GM12878 (cell line): ENCODE measurements at regions not wholly inside any gene's neighbourhood (a gene's known extent, or its start where the extent isn't known, plus 50 kb on each side); places are given as distances from the start of the nearest gene placed in this dataset.

Source experiments
- ATAC-seq: fragments of 200-7000 bp; cut with Tn5 transposase; 3 replicates; pipeline ENCODE4 v1.9.1; 2020; ENCODE audit warnings: mild to moderate bottlenecking, moderate library complexity
- BruUV-seq: library from RNA; stranded (reverse); fragments of 400-500 nt; replicated peaks from 2 replicates; lab custom pipeline; 2021; lab: Mats Ljungman, UMichigan
- CTCF ChIA-PET: fragments of 300-600 bp; sonication (Branson Sonifier 250); formaldehyde crosslinking; extraction: SDS; loops from one replicate; lab custom pipeline; 2021; ENCODE audit warnings: inconsistent platforms; lab: Yijun Ruan, JAX
- POLR2A ChIA-PET: fragments of 350-600 bp; formaldehyde crosslinking; extraction: SDS; loops from one replicate; lab custom pipeline; 2021; ENCODE audit warnings: inconsistent platforms; lab: Charles Lee
- RAD21 ChIA-PET: fragments of 300-600 bp; sonication (Branson Sonifier 250); formaldehyde crosslinking; loops from one replicate; lab custom pipeline; 2023; ENCODE audit warnings: antibody characterized with exemption; ENCODE audit not compliant: unreplicated experiment; lab: Charles Lee
- SMC1A ChIA-PET: fragments of 300-600 bp; sonication (Branson Sonifier 250); formaldehyde crosslinking; loops from one replicate; lab custom pipeline; 2023; ENCODE audit not compliant: unreplicated experiment, uncharacterized antibody; lab: Charles Lee
- DNase-seq: peaks from one replicate; pipeline ENCODE4 v3.0.0-alpha.2; 2011; ENCODE audit warnings: low read depth, low spot score
- FAIRE-seq: peaks from 3 replicates; lab custom pipeline; 2011; peaks lifted over from hg19 to GRCh38; lab: Jason Lieb, UNC
- H2AFZ ChIP-seq: 2 replicates; pipeline ENCODE4 v1.6.0; 2011; ENCODE audit warnings: low read depth, low read length, control low read depth; ENCODE audit not compliant: control insufficient read depth
- H3K27ac ChIP-seq: 2 replicates; pipeline ENCODE4 v1.5.1; 2011; ENCODE audit warnings: control low read depth; ENCODE audit not compliant: control insufficient read depth, insufficient read depth
- H3K27me3 ChIP-seq, 2 experiments: replicated peaks in 1 of 2; 2 replicates each; pipeline versions ENCODE4 v1.6.0 to v1.6.1; 2011; ENCODE audit warnings: low read length in 1 of 2; ENCODE audit not compliant: control insufficient read depth in 2 of 2, insufficient read depth in 2 of 2
- H3K36me3 ChIP-seq, 2 experiments: 2 replicates each; pipeline ENCODE4 v1.5.1; 2011; ENCODE audit warnings: low read length in 1 of 2; ENCODE audit not compliant: control insufficient read depth in 2 of 2, insufficient read depth in 2 of 2
- H3K4me1 ChIP-seq: 2 replicates; pipeline ENCODE4 v1.6.1; 2011; ENCODE audit warnings: mild to moderate bottlenecking, low read length, moderate library complexity, mixed read lengths; ENCODE audit not compliant: control insufficient read depth, insufficient read depth
- H3K4me2 ChIP-seq: 2 replicates; pipeline ENCODE4 v1.6.0; 2011; ENCODE audit warnings: control low read depth; ENCODE audit not compliant: control insufficient read depth, insufficient read depth
- H3K4me3 ChIP-seq: fragments of 200-600 bp; sonication (generic); 2 replicates; pipeline ENCODE4 v1.5.1; 2016
- H3K79me2 ChIP-seq: 2 replicates; pipeline ENCODE4 v1.6.0; 2011; ENCODE audit warnings: low read length; ENCODE audit not compliant: control insufficient read depth, insufficient read depth
- H3K9ac ChIP-seq: 2 replicates; pipeline ENCODE4 v1.8.0; 2011; ENCODE audit warnings: low read length, control low read depth, mixed read lengths; ENCODE audit not compliant: control insufficient read depth, insufficient read depth
- H3K9me3 ChIP-seq: replicated peaks from 3 replicates; pipeline ENCODE4 v1.5.1; 2011; ENCODE audit warnings: mild to moderate bottlenecking, low read length; ENCODE audit not compliant: control insufficient read depth, insufficient read depth
- H4K20me1 ChIP-seq: 2 replicates; pipeline ENCODE4 v1.6.0; 2011; ENCODE audit not compliant: control insufficient read depth, insufficient read depth
- BRCA1 ChIP-seq: IDR thresholded peaks from 2 replicates; pipeline ENCODE4 v1.6.1; 2011; ENCODE audit warnings: low read depth, low read length, improper control_type of control experiment
- CHD1 ChIP-seq: IDR thresholded peaks from 2 replicates; pipeline ENCODE4 v1.6.1; 2012; ENCODE audit warnings: low read depth, low read length, improper control_type of control experiment
- EGR1 ChIP-seq, 2 experiments: IDR thresholded peaks; 1 replicate in 1 of 2; 2 replicates in 1 of 2; pipeline ENCODE4 v1.6.1; 2011 to 2012; ENCODE audit warnings: low read depth in 2 of 2, low read length in 2 of 2, borderline replicate concordance in 1 of 2, mild to moderate bottlenecking in 1 of 2, moderate library complexity in 1 of 2
- MLLT1 ChIP-seq: fragments of 450-650 bp; IDR thresholded peaks from 2 replicates; pipeline ENCODE4 v1.6.1; 2016; ENCODE audit warnings: mild to moderate bottlenecking
- NBN ChIP-seq: fragments of 450-650 bp; IDR thresholded peaks from 2 replicates; pipeline ENCODE4 v1.6.1; 2016
- PKNOX1 ChIP-seq: fragments of 450-650 bp; IDR thresholded peaks from 2 replicates; pipeline ENCODE4 v1.6.1; 2016; ENCODE audit warnings: mild to moderate bottlenecking
- PML ChIP-seq: IDR thresholded peaks from 2 replicates; pipeline ENCODE4 v1.6.1; 2012; ENCODE audit warnings: low read length, inconsistent platforms
- PRDM15 ChIP-seq: fragments of 450-650 bp; formaldehyde crosslinking; IDR thresholded peaks from 2 replicates; pipeline ENCODE4 v1.4.0; 2020; ENCODE audit warnings: mild to moderate bottlenecking, moderate library complexity
- RUNX3 ChIP-seq: IDR thresholded peaks from 2 replicates; pipeline ENCODE4 v1.6.1; 2012; ENCODE audit warnings: low read length, inconsistent platforms
- ZZZ3 ChIP-seq: IDR thresholded peaks from 2 replicates; pipeline ENCODE4 v1.6.1; 2011; ENCODE audit warnings: low read depth; ENCODE audit not compliant: control insufficient read depth, insufficient read length
- WGBS: methylation state at CpG from one replicate; pipeline ENCODE4 v1.1.6; 2016; ENCODE audit warnings: low lambda C conversion rate; ENCODE audit not compliant: insufficient replicate concordance, insufficient coverage; ENCODE audit errors: missing lambda C conversion rate; 5-methylcytosine and 5-hydroxymethylcytosine counted together
- in situ Hi-C: fragments of 300-500 bp; cut with MboI; formaldehyde crosslinking; loops from 9 replicates; pipeline ENCODE4 v1.14.3; 2018; ENCODE audit warnings: mixed read lengths
- intact Hi-C: fragments of 100-400 bp; cut with micrococcal nuclease; formaldehyde crosslinking; loops from one replicate; pipeline ENCODE4 v1.14.2; 2022; ENCODE audit not compliant: unreplicated experiment

GRCh38 chr10:62589689-62590088 lies 214.8 kb upstream of the ADO start:
- ChIA-PET RAD21 (interaction anchor here (1.3 to 1.9 kb wide), 4 partner anchors 63 to 571 kb away, joined by 3 to 5 read pairs (median 4); no protein-coding TSS in a partner anchor), POLR2A (no interaction called here), CTCF (interaction anchor here (1.0 to 3.0 kb wide), 6 partner anchors 12 to 567 kb away, joined by 4 to 19 read pairs (median 6); no protein-coding TSS in a partner anchor), SMC1A (interaction anchor here (0.9 to 2.7 kb wide), 7 partner anchors 10 to 494 kb away, joined by 3 to 11 read pairs (median 4); no protein-coding TSS in a partner anchor)
- Histone ChIP-seq H3K9me3 (no peaks in the 10 kb centered on the region; the same call in 2 of the 3 replicates), H3K9ac (no peak overlapping the region), H3K79me2 (no peaks in the 10 kb centered on the region), H3K4me3 (no peak overlapping the region), H2AFZ (no peak overlapping the region), H4K20me1 (no peaks in the 10 kb centered on the region), H3K27ac (no peak overlapping the region), H3K4me1 (peaks cover 7% of the 10 kb centered on the region), H3K36me3 (no peaks in the 10 kb centered on the region), H3K4me2 (no peak overlapping the region), H3K27me3 (no peaks in the 10 kb centered on the region)
- no peak for ATAC-seq
- in situ Hi-C loops (loop anchor here (25.0 kb wide), 1 partner anchor 1123 kb away; no protein-coding TSS in a partner anchor), intact Hi-C loops (loop anchor here (5.0 to 10.0 kb wide), 2 partner anchors 413 to 1135 kb away; no protein-coding TSS in a partner anchor)
- no peak for DNase-seq
- TF ChIP-seq ZZZ3 (no peak), RUNX3 (no peak), CHD1 (no peak), PML (no peak), PRDM15 (no peak), NBN (no peak), EGR1 (IDR thresholded peaks at IDR 0.05; ENCODE audit: borderline replicate concordance in 1 of 2, low read depth in 2 of 2, low read length in 2 of 2) (no peak), PKNOX1 (no peak), BRCA1 (no peak), MLLT1 (no peak)
- no peak for FAIRE-seq
- no TSS peak for BruUV-seq
- 62% methylated on average over 2 of the region's 2 CpGs for WGBS
